SK-N-SH (cell line): ENCODE measurements at regions not wholly inside any gene's neighbourhood (a gene's known extent, or its start where the extent isn't known, plus 50 kb on each side); places are given as distances from the start of the nearest gene placed in this dataset.

Source experiments
- CTCF ChIA-PET: fragments of 300-600, 350-600 bp; formaldehyde crosslinking; extraction: SDS; loops from one replicate; lab custom pipeline; 2021; lab: Yijun Ruan, JAX
- POLR2A ChIA-PET: fragments of 350-600 bp; sonication (Branson Sonifier 250); formaldehyde crosslinking; extraction: SDS; loops from one replicate; lab custom pipeline; 2020; ENCODE audit warnings: antibody characterized with exemption, inconsistent platforms; lab: Yijun Ruan, JAX
- DNase-seq: peaks from one replicate; pipeline ENCODE4 v3.0.0; 2012
- H2AFZ ChIP-seq: fragments of 200-600 bp; sonication (generic); 2 replicates; pipeline ENCODE4 v1.8.1; 2016; ENCODE audit warnings: antibody characterized with exemption, mild to moderate bottlenecking, low read depth
- H3F3A ChIP-seq: fragments of 200-600 bp; sonication (generic); replicated peaks from 2 replicates; pipeline ENCODE3; 2016; ENCODE audit warnings: antibody characterized with exemption, mild to moderate bottlenecking; ENCODE audit not compliant: insufficient read depth
- H3K27ac ChIP-seq, 2 experiments: fragments of 200-500 bp in 1 of 2; fragments of 200-600 bp in 1 of 2; sonication (Bioruptor generic) in 1 of 2; sonication (generic), shearing (Covaris generic) in 1 of 2; 2 replicates each; pipeline versions ENCODE4 v1.5.1 to v1.6.1; 2014 to 2016; ENCODE audit warnings: low read depth in 2 of 2, inconsistent platforms in 1 of 2, low read length in 1 of 2, mild to moderate bottlenecking in 1 of 2, mixed read lengths in 1 of 2
- H3K27me3 ChIP-seq: fragments of 200-600 bp; sonication (generic), shearing (Covaris generic); 2 replicates; pipeline ENCODE4 v1.6.1; 2016; ENCODE audit warnings: mixed run types; ENCODE audit not compliant: insufficient read depth
- H3K36me3 ChIP-seq, 2 experiments: fragments of 200-500 bp in 1 of 2; fragments of 200-600 bp in 1 of 2; sonication (Bioruptor generic) in 1 of 2; sonication (generic) in 1 of 2; replicated peaks in 1 of 2; 2 replicates each; pipeline versions ENCODE3 to v1.5.1; 2014 to 2016; ENCODE audit warnings: low read length in 1 of 2, mild to moderate bottlenecking in 1 of 2; ENCODE audit not compliant: insufficient read depth in 2 of 2, control insufficient read depth in 1 of 2
- H3K4me1 ChIP-seq, 2 experiments: fragments of 200-500 bp in 1 of 2; fragments of 200-600 bp in 1 of 2; sonication (Bioruptor generic) in 1 of 2; sonication (generic), shearing (Covaris generic) in 1 of 2; 2 replicates each; pipeline versions ENCODE4 v1.5.1 to v1.6.1; 2014 to 2016; ENCODE audit warnings: low read depth in 1 of 2, low read length in 1 of 2, mixed run types in 1 of 2; ENCODE audit not compliant: insufficient read depth in 2 of 2, control insufficient read depth in 1 of 2
- H3K4me2 ChIP-seq: fragments of 200-600 bp; sonication (generic), shearing (Covaris generic); 2 replicates; pipeline ENCODE4 v1.6.1; 2017; ENCODE audit warnings: mixed run types
- H3K4me3 ChIP-seq, 2 experiments: fragments of 200-500 bp in 1 of 2; fragments of 200-600 bp in 1 of 2; sonication (Bioruptor generic) in 1 of 2; sonication (generic), shearing (Covaris generic) in 1 of 2; 2 replicates each; pipeline versions ENCODE4 v1.5.1 to v1.8.1; 2014 to 2016; ENCODE audit warnings: low read depth in 2 of 2, inconsistent platforms in 1 of 2, low read length in 1 of 2, mild to moderate bottlenecking in 1 of 2, mixed read lengths in 1 of 2, moderate library complexity in 1 of 2
- H3K79me2 ChIP-seq: fragments of 200-600 bp; sonication (generic); 2 replicates; pipeline ENCODE4 v1.8.1; 2017; ENCODE audit warnings: mild to moderate bottlenecking; ENCODE audit not compliant: insufficient read depth
- H3K9ac ChIP-seq: fragments of 200-600 bp; sonication (generic); 2 replicates; pipeline ENCODE4 v1.6.1; 2017; ENCODE audit warnings: mixed run types
- H3K9me2 ChIP-seq: fragments of 200-600 bp; sonication (generic); 2 replicates; pipeline ENCODE4 v1.6.1; 2017; ENCODE audit warnings: mixed run types
- H3K9me3 ChIP-seq: fragments of 200-600 bp; sonication (generic); 2 replicates; pipeline ENCODE4 v1.6.1; 2017; ENCODE audit warnings: mixed run types, mild to moderate bottlenecking, moderate library complexity
- H4K20me1 ChIP-seq: fragments of 200-600 bp; sonication (generic); 2 replicates; pipeline ENCODE4 v1.6.1; 2017; ENCODE audit warnings: mild to moderate bottlenecking, mixed run types; ENCODE audit not compliant: insufficient read depth
- ELF1 ChIP-seq: IDR thresholded peaks from 2 replicates; pipeline ENCODE4 v1.4.0; 2012
- EP300 ChIP-seq, 2 experiments: IDR thresholded peaks; 2 replicates each; pipeline versions ENCODE4 v1.4.0 to v1.6.1; 2012; ENCODE audit warnings: borderline replicate concordance in 1 of 2, low read depth in 1 of 2, low read length in 1 of 2
- FOSL2 ChIP-seq: IDR thresholded peaks from 2 replicates; pipeline ENCODE4 v1.4.0; 2012; ENCODE audit warnings: low read depth, mild to moderate bottlenecking, moderate library complexity, borderline replicate concordance
- FOXJ3 ChIP-seq: sonication (generic); formaldehyde crosslinking; IDR thresholded peaks from 2 replicates; pipeline ENCODE4 v1.5.1; 2020; ENCODE audit warnings: mild to moderate bottlenecking, missing genetic modification reagents
- GATA2 ChIP-seq: sonication (generic); formaldehyde crosslinking; IDR thresholded peaks from 2 replicates; pipeline ENCODE4 v1.5.0; 2020; ENCODE audit warnings: mild to moderate bottlenecking, missing genetic modification reagents
- MAX ChIP-seq: IDR thresholded peaks from 2 replicates; pipeline ENCODE4 v1.4.0; 2012; ENCODE audit warnings: low read depth
- NFIC ChIP-seq: IDR thresholded peaks from 2 replicates; pipeline ENCODE4 v1.4.0; 2012; ENCODE audit warnings: borderline replicate concordance
- NRF1 ChIP-seq: IDR thresholded peaks from 2 replicates; pipeline ENCODE4 v1.6.1; 2012; ENCODE audit warnings: low read depth, mild to moderate bottlenecking, low read length
- RAD21 ChIP-seq: IDR thresholded peaks from 2 replicates; pipeline ENCODE4 v1.6.1; 2012; ENCODE audit warnings: mild to moderate bottlenecking, low read length
- RCOR1 ChIP-seq: fragments of 150-350 bp; IDR thresholded peaks from 2 replicates; pipeline ENCODE4 v1.6.1; 2017; ENCODE audit warnings: antibody characterized with exemption, low read length
- RFX5 ChIP-seq: IDR thresholded peaks from 2 replicates; pipeline ENCODE4 v1.6.1; 2012; ENCODE audit warnings: mild to moderate bottlenecking, improper control_type of control experiment, low read length
- RXRA ChIP-seq: IDR thresholded peaks from 2 replicates; pipeline ENCODE4 v1.4.0; 2012; ENCODE audit warnings: low read depth, mild to moderate bottlenecking, borderline replicate concordance
- SIN3A ChIP-seq: IDR thresholded peaks from 2 replicates; pipeline ENCODE4 v1.6.1; 2012; ENCODE audit warnings: low read depth, mild to moderate bottlenecking, low read length, moderate library complexity, borderline replicate concordance
- SMC3 ChIP-seq: IDR thresholded peaks from 2 replicates; pipeline ENCODE4 v1.6.1; 2012; ENCODE audit warnings: low read depth, low read length, improper control_type of control experiment
- TCF12 ChIP-seq: IDR thresholded peaks from 2 replicates; pipeline ENCODE4 v1.4.0; 2012
- YY1 ChIP-seq: IDR thresholded peaks from 2 replicates; pipeline ENCODE4 v1.4.0; 2012; ENCODE audit warnings: low read depth, mild to moderate bottlenecking
- WGBS: methylation state at CpG from one replicate; pipeline ENCODE4 v1.1.6; 2017; ENCODE audit warnings: low lambda C conversion rate; 5-methylcytosine and 5-hydroxymethylcytosine counted together
- TF ChIP-seq, protein P1 (sequence below): fragments of 150-350 bp; IDR thresholded peaks from 2 replicates; pipeline ENCODE4 v1.6.1; 2016; ENCODE audit warnings: mild to moderate bottlenecking, low read depth, low read length
- TF ChIP-seq, protein P2 (sequence below): fragments of 150-350 bp; IDR thresholded peaks from 2 replicates; pipeline ENCODE4 v1.6.1; 2017; ENCODE audit warnings: antibody characterized with exemption, low read length, low read depth, borderline replicate concordance
- TF ChIP-seq, protein P3 (sequence below): IDR thresholded peaks from 2 replicates; pipeline ENCODE4 v1.4.0; 2012; ENCODE audit warnings: low read depth, borderline replicate concordance

GRCh38 chr16:75854152-75854551 lies 127.9 kb upstream of the CPHXL start:
- Histone ChIP-seq H3K4me2 (no peak overlapping the region), H3F3A (no peaks in the 10 kb centered on the region), H2AFZ (no peak overlapping the region), H3K79me2 (no peaks in the 10 kb centered on the region), H3K27me3 (no peaks in the 10 kb centered on the region), H3K4me1 (no peaks in the 10 kb centered on the region), H3K9me3 (no peaks in the 10 kb centered on the region), H3K27ac (no peak overlapping the region), H3K9ac (no peak overlapping the region), H4K20me1 (no peaks in the 10 kb centered on the region), H3K9me2 (no peaks in the 10 kb centered on the region), H3K4me3 (no peak overlapping the region), H3K36me3 (no peaks in the 10 kb centered on the region)
- CTCF ChIA-PET, result interaction anchor here (0.7 kb wide), 1 partner anchor 53 kb away, joined by 3 read pairs; no protein-coding TSS in a partner anchor
- POLR2A ChIA-PET, result no interaction called here
- TF ChIP-seq RCOR1 (no peak), RXRA (no peak), SIN3A (no peak), TCF12 (no peak), GATA2 (CRISPR knock-in tag) (no peak; the same call in 1 of the 2 replicates), SMC3 (no peak), RFX5 (no peak), FOSL2 (no peak), MAX (no peak), YY1 (no peak), FOXJ3 (CRISPR knock-in tag) (no peak), NFIC (no peak), EP300 (IDR thresholded peaks at IDR 0.05; ENCODE audit: borderline replicate concordance in 1 of 2, low read depth in 1 of 2, low read length in 1 of 2) (no peak), RAD21 (no peak), NRF1 (no peak), ELF1 (no peak)
- TF ChIP-seq, protein P1, sequence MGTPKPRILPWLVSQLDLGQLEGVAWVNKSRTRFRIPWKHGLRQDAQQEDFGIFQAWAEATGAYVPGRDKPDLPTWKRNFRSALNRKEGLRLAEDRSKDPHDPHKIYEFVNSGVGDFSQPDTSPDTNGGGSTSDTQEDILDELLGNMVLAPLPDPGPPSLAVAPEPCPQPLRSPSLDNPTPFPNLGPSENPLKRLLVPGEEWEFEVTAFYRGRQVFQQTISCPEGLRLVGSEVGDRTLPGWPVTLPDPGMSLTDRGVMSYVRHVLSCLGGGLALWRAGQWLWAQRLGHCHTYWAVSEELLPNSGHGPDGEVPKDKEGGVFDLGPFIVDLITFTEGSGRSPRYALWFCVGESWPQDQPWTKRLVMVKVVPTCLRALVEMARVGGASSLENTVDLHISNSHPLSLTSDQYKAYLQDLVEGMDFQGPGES, result no peak
- TF ChIP-seq, protein P2, sequence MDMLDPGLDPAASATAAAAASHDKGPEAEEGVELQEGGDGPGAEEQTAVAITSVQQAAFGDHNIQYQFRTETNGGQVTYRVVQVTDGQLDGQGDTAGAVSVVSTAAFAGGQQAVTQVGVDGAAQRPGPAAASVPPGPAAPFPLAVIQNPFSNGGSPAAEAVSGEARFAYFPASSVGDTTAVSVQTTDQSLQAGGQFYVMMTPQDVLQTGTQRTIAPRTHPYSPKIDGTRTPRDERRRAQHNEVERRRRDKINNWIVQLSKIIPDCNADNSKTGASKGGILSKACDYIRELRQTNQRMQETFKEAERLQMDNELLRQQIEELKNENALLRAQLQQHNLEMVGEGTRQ, result no peak
- TF ChIP-seq, protein P3, sequence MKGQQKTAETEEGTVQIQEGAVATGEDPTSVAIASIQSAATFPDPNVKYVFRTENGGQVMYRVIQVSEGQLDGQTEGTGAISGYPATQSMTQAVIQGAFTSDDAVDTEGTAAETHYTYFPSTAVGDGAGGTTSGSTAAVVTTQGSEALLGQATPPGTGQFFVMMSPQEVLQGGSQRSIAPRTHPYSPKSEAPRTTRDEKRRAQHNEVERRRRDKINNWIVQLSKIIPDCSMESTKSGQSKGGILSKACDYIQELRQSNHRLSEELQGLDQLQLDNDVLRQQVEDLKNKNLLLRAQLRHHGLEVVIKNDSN, result no peak
- DNase-seq, result no peak
- WGBS, result 25% methylated on average over 4 of the region's 4 CpGs
